Calu3 (cell line): ENCODE measurements at regions not wholly inside any gene's neighbourhood (a gene's known extent, or its start where the extent isn't known, plus 50 kb on each side); places are given as distances from the start of the nearest gene placed in this dataset.

ENCODE experiments used
- BruUV-seq: library from RNA; stranded (reverse); fragments of 400-500 nt; replicated peaks from 2 replicates; lab custom pipeline; 2021; lab: Mats Ljungman, UMichigan
- CTCF ChIA-PET: fragments of 300-600 bp; sonication (Branson Sonifier 250); formaldehyde crosslinking; loops from one replicate; lab custom pipeline; 2022; ENCODE audit warnings: antibody characterized with exemption; lab: Charles Lee
- DNase-seq: peaks from one replicate; pipeline ENCODE4 v3.0.0; 2022
- H3K27ac Mint-ChIP-seq: one replicate; pipeline ENCODE4 v1.8.0; 2022; ENCODE audit warnings: mixed read lengths; ENCODE audit not compliant: unreplicated experiment
- H3K27me3 Mint-ChIP-seq: one replicate; pipeline ENCODE4 v1.8.0; 2022; ENCODE audit warnings: mixed read lengths; ENCODE audit not compliant: unreplicated experiment
- H3K36me3 Mint-ChIP-seq: one replicate; pipeline ENCODE4 v1.8.0; 2022; ENCODE audit warnings: mild to moderate bottlenecking, moderate library complexity, mixed read lengths; ENCODE audit not compliant: insufficient read depth, unreplicated experiment
- H3K4me1 Mint-ChIP-seq: one replicate; pipeline ENCODE4 v1.8.0; 2022; ENCODE audit warnings: mild to moderate bottlenecking, low read depth, mixed read lengths; ENCODE audit not compliant: unreplicated experiment
- H3K4me3 Mint-ChIP-seq: one replicate; pipeline ENCODE4 v1.8.0; 2022; ENCODE audit warnings: mild to moderate bottlenecking, low read depth, moderate library complexity, mixed read lengths; ENCODE audit not compliant: unreplicated experiment
- H3K9me3 Mint-ChIP-seq: one replicate; pipeline ENCODE4 v1.8.0; 2022; ENCODE audit warnings: low read depth, mixed read lengths; ENCODE audit not compliant: unreplicated experiment
- intact Hi-C: fragments of 100-400 bp; cut with micrococcal nuclease; formaldehyde crosslinking; loops from one replicate; pipeline ENCODE4 v1.10.0; 2022; ENCODE audit not compliant: unreplicated experiment
- TF ChIP-seq, protein P1 (sequence below): fragments of 200-600 bp; IDR thresholded peaks from one replicate; pipeline ENCODE4 v1.8.0; 2022; ENCODE audit warnings: antibody characterized with exemption; ENCODE audit not compliant: unreplicated experiment

GRCh38 chr3:73120710-73121109, 59.3 kb downstream of the EBLN2 start:
- no peaks in the 10 kb centered on the region for H3K4me1 Mint-ChIP-seq
- peaks cover 16% of the 10 kb centered on the region for H3K27me3 Mint-ChIP-seq
- H3K4me3 Mint-ChIP-seq = no peak overlapping the region
- no TSS peak for BruUV-seq
- TF ChIP-seq, protein P1, sequence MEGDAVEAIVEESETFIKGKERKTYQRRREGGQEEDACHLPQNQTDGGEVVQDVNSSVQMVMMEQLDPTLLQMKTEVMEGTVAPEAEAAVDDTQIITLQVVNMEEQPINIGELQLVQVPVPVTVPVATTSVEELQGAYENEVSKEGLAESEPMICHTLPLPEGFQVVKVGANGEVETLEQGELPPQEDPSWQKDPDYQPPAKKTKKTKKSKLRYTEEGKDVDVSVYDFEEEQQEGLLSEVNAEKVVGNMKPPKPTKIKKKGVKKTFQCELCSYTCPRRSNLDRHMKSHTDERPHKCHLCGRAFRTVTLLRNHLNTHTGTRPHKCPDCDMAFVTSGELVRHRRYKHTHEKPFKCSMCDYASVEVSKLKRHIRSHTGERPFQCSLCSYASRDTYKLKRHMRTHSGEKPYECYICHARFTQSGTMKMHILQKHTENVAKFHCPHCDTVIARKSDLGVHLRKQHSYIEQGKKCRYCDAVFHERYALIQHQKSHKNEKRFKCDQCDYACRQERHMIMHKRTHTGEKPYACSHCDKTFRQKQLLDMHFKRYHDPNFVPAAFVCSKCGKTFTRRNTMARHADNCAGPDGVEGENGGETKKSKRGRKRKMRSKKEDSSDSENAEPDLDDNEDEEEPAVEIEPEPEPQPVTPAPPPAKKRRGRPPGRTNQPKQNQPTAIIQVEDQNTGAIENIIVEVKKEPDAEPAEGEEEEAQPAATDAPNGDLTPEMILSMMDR = no peak
- H3K9me3 Mint-ChIP-seq = no peaks in the 10 kb centered on the region
- DNase-seq = no peak
- intact Hi-C loops = no loop called here
- H3K27ac Mint-ChIP-seq = no peak overlapping the region
- CTCF ChIA-PET = no interaction called here
- no peaks in the 10 kb centered on the region for H3K36me3 Mint-ChIP-seq

- BruUV-seq = no TSS peak
- Mint-ChIP-seq H3K4me3 (no peak overlapping the region), H3K9me3 (no peaks in the 10 kb centered on the region), H3K36me3 (no peaks in the 10 kb centered on the region), H3K27me3 (peaks cover 9% of the 10 kb centered on the region), H3K27ac (no peak overlapping the region), H3K4me1 (no peaks in the 10 kb centered on the region)
- intact Hi-C loops = no loop called here
- TF ChIP-seq, protein P1 = no peak
- DNase-seq = no peak
- CTCF ChIA-PET = no interaction called here
Measured at GRCh38 chr3:73121669-73122331, 60.3 kb downstream of the EBLN2 start.

DNA sequence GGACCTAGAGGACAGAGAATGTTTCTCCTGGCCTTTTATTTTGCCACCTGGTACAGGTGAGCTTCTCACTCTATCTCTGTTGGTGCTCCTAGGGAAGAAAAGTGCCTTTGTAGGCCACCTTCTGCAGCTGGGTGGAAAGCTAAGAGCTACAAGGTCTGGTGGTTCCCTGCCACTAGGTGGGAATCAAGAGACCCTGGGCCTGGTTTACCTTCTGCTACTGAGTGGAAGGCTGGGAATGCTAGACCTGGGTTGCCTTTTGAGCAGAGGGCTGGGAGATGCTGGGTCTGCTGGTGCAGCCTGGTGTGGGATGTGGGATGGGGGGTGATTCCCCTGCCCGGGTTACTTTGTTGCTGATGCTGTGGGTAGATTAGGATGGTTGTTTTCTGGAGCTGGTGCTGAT, 72.6 kb downstream of the EBLN2 start:
- CTCF ChIA-PET = no interaction called here
- Mint-ChIP-seq H3K36me3 (no peaks in the 10 kb centered on the region), H3K27me3 (peaks cover 23% of the 10 kb centered on the region), H3K4me3 (no peak overlapping the region), H3K27ac (no peak overlapping the region), H3K9me3 (no peaks in the 10 kb centered on the region), H3K4me1 (no peaks in the 10 kb centered on the region)
- intact Hi-C loops = no loop called here
- DNase-seq = no peak
- BruUV-seq = no TSS peak
- TF ChIP-seq, protein P1 = no peak

GRCh38 chr3:73136941-73137340, 75.5 kb downstream of the EBLN2 start:
- no TSS peak for BruUV-seq
- CTCF ChIA-PET = no interaction called here
- TF ChIP-seq, protein P1 = no peak
- Mint-ChIP-seq H3K4me1 (no peaks in the 10 kb centered on the region), H3K27ac (no peak overlapping the region), H3K9me3 (no peaks in the 10 kb centered on the region), H3K36me3 (no peaks in the 10 kb centered on the region), H3K4me3 (no peak overlapping the region), H3K27me3 (peaks cover 10% of the 10 kb centered on the region)
- DNase-seq = no peak
- intact Hi-C loops = no loop called here
